Neural cell (in vitro differentiated cells): ENCODE measurements at regions not wholly inside any gene's neighbourhood (a gene's known extent, or its start where the extent isn't known, plus 50 kb on each side); places are given as distances from the start of the nearest gene placed in this dataset.
"Not testable (repeated sequence)": the region's sequence is repeated elsewhere in the genome, so short reads cannot be mapped to it uniquely, and the experiment has no call there.

Source experiments
- H2AFZ ChIP-seq: fragments of 200-600, 300-800 bp; sonication (generic), shearing (Covaris generic); 2 replicates; pipeline ENCODE4 v1.6.0; 2014; ENCODE audit warnings: low read depth, mild to moderate bottlenecking, antibody characterized with exemption, low read length, moderate library complexity
- H3F3A ChIP-seq: fragments of 200-600 bp; shearing (Covaris generic); 2 replicates; pipeline ENCODE4 v1.6.1; 2016; ENCODE audit warnings: mild to moderate bottlenecking, moderate library complexity, mixed read lengths, antibody characterized with exemption, low read length; ENCODE audit not compliant: insufficient read depth, poor library complexity, severe bottlenecking
- H3K27ac ChIP-seq: fragments of 200-600, 300-800 bp; sonication (generic), shearing (Covaris generic); 2 replicates; pipeline ENCODE4 v1.5.1; 2014; ENCODE audit warnings: mild to moderate bottlenecking, low read length, moderate library complexity
- H3K27me3 ChIP-seq: fragments of 300-800, 200-600 bp; sonication (generic), shearing (Covaris generic); 2 replicates; pipeline ENCODE4 v1.6.0; 2014; ENCODE audit warnings: mild to moderate bottlenecking, low read depth, low read length, moderate library complexity; ENCODE audit not compliant: insufficient read depth
- H3K36me3 ChIP-seq: fragments of 300-800, 200-600 bp; sonication (generic), shearing (Covaris generic); 2 replicates; pipeline ENCODE4 v1.5.1; 2014; ENCODE audit warnings: mild to moderate bottlenecking, antibody characterized with exemption, low read length, moderate library complexity; ENCODE audit not compliant: insufficient read depth
- H3K4me2 ChIP-seq: fragments of 300-800, 200-600 bp; sonication (generic), shearing (Covaris generic); 2 replicates; pipeline ENCODE4 v1.6.0; 2014; ENCODE audit warnings: mild to moderate bottlenecking, low read length
- H3K4me3 ChIP-seq: fragments of 300-800, 200-600 bp; sonication (generic), shearing (Covaris generic); 2 replicates; pipeline ENCODE4 v1.5.1; 2014; ENCODE audit warnings: mild to moderate bottlenecking, low read length, moderate library complexity
- H3K79me2 ChIP-seq: fragments of 200-600 bp; shearing (Covaris generic); replicated peaks from 2 replicates; pipeline ENCODE4 v1.6.0; 2014; ENCODE audit warnings: mild to moderate bottlenecking, low read length, moderate library complexity; ENCODE audit not compliant: insufficient read depth
- H3K9ac ChIP-seq: fragments of 300-800, 200-600 bp; sonication (generic), shearing (Covaris generic); 2 replicates; pipeline ENCODE4 v1.6.1; 2016; ENCODE audit warnings: mild to moderate bottlenecking, low read length, mixed read lengths
- H3K9me2 ChIP-seq: fragments of 200-600 bp; shearing (Covaris generic); 2 replicates; pipeline ENCODE4 v1.6.1; 2016; ENCODE audit warnings: mild to moderate bottlenecking, low read length, mixed read lengths; ENCODE audit not compliant: insufficient read depth
- H3K9me3 ChIP-seq: fragments of 200-600, 300-800 bp; sonication (generic), shearing (Covaris generic); 2 replicates; pipeline ENCODE4 v1.6.1; 2016; ENCODE audit warnings: mild to moderate bottlenecking, mixed run types, low read length, moderate library complexity, mixed read lengths
- H4K20me1 ChIP-seq: fragments of 200-600 bp; shearing (Covaris generic); 2 replicates; pipeline ENCODE4 v1.6.1; 2016; ENCODE audit warnings: mild to moderate bottlenecking, mixed run types; ENCODE audit not compliant: insufficient read depth
- CTCF ChIP-seq: fragments of 450-650 bp; IDR thresholded peaks from 2 replicates; pipeline ENCODE4 v1.5.1; 2014; ENCODE audit warnings: antibody characterized with exemption, mild to moderate bottlenecking, moderate library complexity; ENCODE audit not compliant: poor library complexity, severe bottlenecking
- EP300 ChIP-seq: fragments of 450-650 bp; conservative IDR thresholded peaks from 2 replicates; pipeline ENCODE4 v1.6.1; 2014; ENCODE audit warnings: antibody characterized with exemption, mild to moderate bottlenecking, moderate library complexity; ENCODE audit not compliant: poor library complexity, severe bottlenecking
- EZH2 ChIP-seq: fragments of 200-600, 300-800 bp; shearing (Covaris generic), sonication (generic); IDR thresholded peaks from 2 replicates; pipeline ENCODE4 v1.6.1; 2014; ENCODE audit warnings: antibody characterized with exemption, low read length, borderline replicate concordance, mild to moderate bottlenecking; ENCODE audit not compliant: insufficient read depth, poor library complexity, severe bottlenecking
- MXI1 ChIP-seq: fragments of 450-650 bp; conservative IDR thresholded peaks from 2 replicates; pipeline ENCODE4 v1.6.1; 2014; ENCODE audit warnings: antibody characterized with exemption, mild to moderate bottlenecking; ENCODE audit not compliant: poor library complexity, severe bottlenecking
- POLR2AphosphoS5 ChIP-seq: IDR thresholded peaks from 2 replicates; pipeline ENCODE4 v1.6.1; 2012
- RAD21 ChIP-seq: fragments of 450-650 bp; conservative IDR thresholded peaks from 2 replicates; pipeline ENCODE4 v1.6.1; 2014; ENCODE audit warnings: antibody characterized with exemption, mild to moderate bottlenecking, moderate library complexity
- REST ChIP-seq: IDR thresholded peaks from 2 replicates; pipeline ENCODE4 v1.6.1; 2012; ENCODE audit warnings: borderline replicate concordance
- SMC3 ChIP-seq: fragments of 450-650 bp; conservative IDR thresholded peaks from 2 replicates; pipeline ENCODE4 v1.6.1; 2014; ENCODE audit warnings: antibody characterized with exemption, mild to moderate bottlenecking, moderate library complexity; ENCODE audit not compliant: poor library complexity
- TAF1 ChIP-seq: IDR thresholded peaks from 2 replicates; pipeline ENCODE4 v1.6.1; 2012; ENCODE audit warnings: low read depth

- Histone ChIP-seq H3K79me2 (no peaks in the 10 kb centered on the region), H3K27ac (no peak overlapping the region), H3K4me2 (no peak overlapping the region), H4K20me1 (no peaks in the 10 kb centered on the region), H3F3A (no peaks in the 10 kb centered on the region), H3K4me3 (no peak overlapping the region), H3K9me2 (no peaks in the 10 kb centered on the region), H3K9me3 (no peaks in the 10 kb centered on the region), H3K36me3 (no peaks in the 10 kb centered on the region), H3K27me3 (no peaks in the 10 kb centered on the region), H2AFZ (no peak overlapping the region), H3K9ac (no peak overlapping the region)
- TF ChIP-seq REST, result no peak
- no peak for TF ChIP-seq CTCF
- no peak for TF ChIP-seq RAD21
- TF ChIP-seq MXI1, result no peak
- no peak for TF ChIP-seq SMC3
- no peak for TF ChIP-seq EP300
- TF ChIP-seq EZH2, result no peak
- no peak for TF ChIP-seq POLR2AphosphoS5
- no peak for TF ChIP-seq TAF1
These were observed 391.0 kb downstream of the CHSY3 start for GRCh38 chr5:130295235-130295634.

- not testable (repeated sequence) for H3K9me3 ChIP-seq, H3K4me2 ChIP-seq, H3K27ac ChIP-seq, H2AFZ ChIP-seq, H3F3A ChIP-seq, H3K9me2 ChIP-seq, H3K79me2 ChIP-seq, H3K9ac ChIP-seq, H3K27me3 ChIP-seq, H4K20me1 ChIP-seq, H3K4me3 ChIP-seq, H3K36me3 ChIP-seq
These were observed 390.5 kb downstream of the CHSY3 start for GRCh38 chr5:130294798-130295197.

- H3F3A ChIP-seq, result no peaks in the 10 kb centered on the region
- H2AFZ ChIP-seq, result no peak overlapping the region
- no peaks in the 10 kb centered on the region for H3K27me3 ChIP-seq
- no peaks in the 10 kb centered on the region for H3K36me3 ChIP-seq
- no peak overlapping the region for H3K4me3 ChIP-seq
- no peaks in the 10 kb centered on the region for H3K79me2 ChIP-seq
- no peaks in the 10 kb centered on the region for H3K9me2 ChIP-seq
- TF ChIP-seq EP300 (no peak), TAF1 (no peak)
- H3K27ac ChIP-seq, result no peak overlapping the region
- no peaks in the 10 kb centered on the region for H4K20me1 ChIP-seq
- no peak overlapping the region for H3K4me2 ChIP-seq
- no peak overlapping the region for H3K9ac ChIP-seq
- H3K9me3 ChIP-seq, result no peaks in the 10 kb centered on the region
These were observed 386.0 kb downstream of the CHSY3 start for GRCh38 chr5:130290219-130290618.
